ENCODE measurements at regions not wholly inside any gene's neighbourhood (a gene's known extent, or its start where the extent isn't known, plus 50 kb on each side); places are given as distances from the start of the nearest gene placed in this dataset.

DNA sequence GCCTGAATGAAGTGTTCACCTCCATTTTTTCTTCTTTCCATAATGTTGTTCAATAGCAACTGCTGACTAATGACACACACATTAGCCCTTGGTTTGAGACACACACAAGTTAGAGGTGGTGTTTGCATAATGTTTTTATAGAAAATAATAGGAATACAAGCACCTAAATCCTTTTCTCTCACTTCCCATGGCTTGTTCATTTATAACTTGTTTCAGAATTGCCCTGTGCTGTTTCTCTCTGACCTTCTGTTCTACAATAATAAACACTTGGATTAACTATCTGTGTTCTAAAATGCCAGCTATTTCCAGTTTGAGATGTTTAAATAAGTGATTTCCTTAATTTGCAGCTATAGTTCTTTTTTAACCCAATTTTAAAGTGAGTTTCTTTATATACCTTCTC lies 525.1 kb upstream of the ROBO2 start:
- Histone ChIP-seq H3K9ac (no peak overlapping the region), H4K20me1 (ENCODE audit: insufficient read depth) (no peaks in the 10 kb centered on the region), H3K4me2 (no peak overlapping the region), H3K79me2 (ENCODE audit: insufficient read depth, low read depth) (no peaks in the 10 kb centered on the region), H3K4me1 (ENCODE audit: low read depth, poor library complexity, severe bottlenecking) (no peaks in the 10 kb centered on the region), H3K36me3 (ENCODE audit: insufficient read depth) (no peaks in the 10 kb centered on the region), H3K27ac (no peak overlapping the region), H3K27me3 (ENCODE audit: insufficient read depth, low read depth) (no peaks in the 10 kb centered on the region), H2AFZ (ENCODE audit: low read depth) (no peak overlapping the region), H3K4me3 (IDR thresholded peaks at IDR 0.05; ENCODE audit: insufficient read depth, low read depth, low read length) (no peak overlapping the region)
- TF ChIP-seq, protein P1, sequence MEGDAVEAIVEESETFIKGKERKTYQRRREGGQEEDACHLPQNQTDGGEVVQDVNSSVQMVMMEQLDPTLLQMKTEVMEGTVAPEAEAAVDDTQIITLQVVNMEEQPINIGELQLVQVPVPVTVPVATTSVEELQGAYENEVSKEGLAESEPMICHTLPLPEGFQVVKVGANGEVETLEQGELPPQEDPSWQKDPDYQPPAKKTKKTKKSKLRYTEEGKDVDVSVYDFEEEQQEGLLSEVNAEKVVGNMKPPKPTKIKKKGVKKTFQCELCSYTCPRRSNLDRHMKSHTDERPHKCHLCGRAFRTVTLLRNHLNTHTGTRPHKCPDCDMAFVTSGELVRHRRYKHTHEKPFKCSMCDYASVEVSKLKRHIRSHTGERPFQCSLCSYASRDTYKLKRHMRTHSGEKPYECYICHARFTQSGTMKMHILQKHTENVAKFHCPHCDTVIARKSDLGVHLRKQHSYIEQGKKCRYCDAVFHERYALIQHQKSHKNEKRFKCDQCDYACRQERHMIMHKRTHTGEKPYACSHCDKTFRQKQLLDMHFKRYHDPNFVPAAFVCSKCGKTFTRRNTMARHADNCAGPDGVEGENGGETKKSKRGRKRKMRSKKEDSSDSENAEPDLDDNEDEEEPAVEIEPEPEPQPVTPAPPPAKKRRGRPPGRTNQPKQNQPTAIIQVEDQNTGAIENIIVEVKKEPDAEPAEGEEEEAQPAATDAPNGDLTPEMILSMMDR (conservative IDR thresholded peaks at IDR 0.05; ENCODE audit: low read depth, low read length) = no peak

DNA sequence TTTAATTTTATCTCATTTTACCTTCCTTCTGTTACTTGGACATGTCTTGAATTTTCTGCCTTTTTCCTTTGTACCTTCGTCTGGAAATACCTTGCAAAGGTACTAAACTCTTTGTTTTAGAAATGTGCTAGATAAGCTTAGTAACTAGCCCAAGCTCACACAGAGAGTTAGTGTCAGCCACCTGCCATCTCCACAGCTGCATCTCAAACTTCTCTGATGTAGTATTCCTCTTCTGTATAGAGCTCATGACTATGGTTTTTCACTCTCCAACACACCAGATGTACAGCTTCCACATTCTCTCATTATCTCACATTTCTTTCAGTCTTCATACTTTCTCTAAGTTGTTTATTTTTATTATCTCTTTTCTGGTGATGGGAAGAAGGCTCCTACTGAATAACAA lies 516.6 kb upstream of the ROBO2 start:
- no peaks in the 10 kb centered on the region for H4K20me1 ChIP-seq (ENCODE audit: insufficient read depth)
- H2AFZ ChIP-seq (ENCODE audit: low read depth) = no peak overlapping the region
- TF ChIP-seq, protein P1 (conservative IDR thresholded peaks at IDR 0.05; ENCODE audit: low read depth, low read length) = no peak

DNA sequence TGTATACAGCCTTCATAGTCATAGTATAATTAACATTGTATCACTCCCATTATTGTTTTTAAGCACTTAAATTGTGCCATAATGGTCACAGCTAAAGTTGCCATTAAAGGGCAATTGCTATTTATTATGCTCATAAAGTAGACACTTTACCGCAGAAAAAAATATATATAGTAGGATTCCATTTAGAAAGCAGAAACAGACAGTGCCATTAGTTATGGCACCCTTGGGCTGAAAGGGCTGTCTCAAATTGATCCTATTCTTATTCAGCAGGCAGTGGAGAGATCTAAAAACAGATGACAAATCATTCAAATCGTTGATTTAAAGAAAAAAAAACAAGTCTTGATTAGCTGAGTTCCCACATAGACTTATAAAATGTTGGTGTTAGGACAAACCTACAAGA lies 514.2 kb upstream of the ROBO2 start:
- no peak overlapping the region for H2AFZ ChIP-seq (ENCODE audit: low read depth)
- TF ChIP-seq, protein P1 (conservative IDR thresholded peaks at IDR 0.05; ENCODE audit: low read depth, low read length) = no peak
- H3K79me2 ChIP-seq (ENCODE audit: insufficient read depth, low read depth) = no peaks in the 10 kb centered on the region
- H3K4me2 ChIP-seq = no peak overlapping the region
- H3K27ac ChIP-seq = no peak overlapping the region
- no peaks in the 10 kb centered on the region for H3K27me3 ChIP-seq (ENCODE audit: insufficient read depth, low read depth)
- no peaks in the 10 kb centered on the region for H4K20me1 ChIP-seq (ENCODE audit: insufficient read depth)
- H3K9ac ChIP-seq = no peak overlapping the region
- H3K4me1 ChIP-seq (ENCODE audit: low read depth, poor library complexity, severe bottlenecking) = no peaks in the 10 kb centered on the region
- no peak overlapping the region for H3K4me3 ChIP-seq (IDR thresholded peaks at IDR 0.05; ENCODE audit: insufficient read depth, low read depth, low read length)
- no peaks in the 10 kb centered on the region for H3K36me3 ChIP-seq (ENCODE audit: insufficient read depth)

More for the DNA sequence above, 516.6 kb upstream of the ROBO2 start:
- Histone ChIP-seq H3K4me2 (no peak overlapping the region), H3K27me3 (ENCODE audit: insufficient read depth, low read depth) (no peaks in the 10 kb centered on the region), H3K9ac (no peak overlapping the region), H3K79me2 (ENCODE audit: insufficient read depth, low read depth) (no peaks in the 10 kb centered on the region), H3K4me3 (IDR thresholded peaks at IDR 0.05; ENCODE audit: insufficient read depth, low read depth, low read length) (no peak overlapping the region), H3K27ac (no peak overlapping the region), H3K36me3 (ENCODE audit: insufficient read depth) (no peaks in the 10 kb centered on the region), H3K4me1 (ENCODE audit: low read depth, poor library complexity, severe bottlenecking) (no peaks in the 10 kb centered on the region)

DNA sequence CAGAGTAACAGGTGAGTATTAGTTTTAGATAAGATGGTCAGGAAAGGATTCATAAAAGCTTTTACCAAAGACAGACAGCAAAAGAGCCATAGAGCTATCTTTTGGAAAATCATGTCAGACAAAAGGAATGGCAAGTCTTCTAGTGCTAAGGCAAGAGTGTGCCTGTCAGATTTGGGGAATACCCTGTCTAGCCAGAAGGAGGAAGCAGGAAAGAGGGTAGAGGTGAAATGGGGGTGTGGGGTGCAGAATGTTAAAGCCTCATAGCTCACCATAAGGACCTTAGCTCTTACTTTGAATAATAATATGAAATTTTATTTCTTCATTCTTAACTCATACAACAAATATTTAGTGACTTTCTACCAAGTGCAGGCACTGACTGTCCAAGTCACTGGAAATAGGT lies 512.1 kb upstream of the ROBO2 start:
- Histone ChIP-seq H2AFZ (ENCODE audit: low read depth) (no peak overlapping the region), H3K4me1 (ENCODE audit: low read depth, poor library complexity, severe bottlenecking) (no peaks in the 10 kb centered on the region), H4K20me1 (ENCODE audit: insufficient read depth) (no peaks in the 10 kb centered on the region), H3K27me3 (ENCODE audit: insufficient read depth, low read depth) (no peaks in the 10 kb centered on the region), H3K27ac (no peak overlapping the region), H3K4me2 (no peak overlapping the region), H3K9ac (no peak overlapping the region), H3K79me2 (ENCODE audit: insufficient read depth, low read depth) (no peaks in the 10 kb centered on the region), H3K4me3 (IDR thresholded peaks at IDR 0.05; ENCODE audit: insufficient read depth, low read depth, low read length) (no peak overlapping the region), H3K36me3 (ENCODE audit: insufficient read depth) (no peaks in the 10 kb centered on the region)
- TF ChIP-seq, protein P1 (conservative IDR thresholded peaks at IDR 0.05; ENCODE audit: low read depth, low read length) = no peak
